IPS DF 6.9 (cell line): ENCODE measurements at regions not wholly inside any gene's neighbourhood (a gene's known extent, or its start where the extent isn't known, plus 50 kb on each side); places are given as distances from the start of the nearest gene placed in this dataset.

Source experiments
- DNase-seq: peaks from one replicate; pipeline ENCODE4 v3.0.0-alpha.2; 2013; ENCODE audit warnings: low read depth, low spot score
- H3K27ac ChIP-seq: one replicate; pipeline ENCODE4 v1.5.1; 2013; ENCODE audit warnings: low read length, control low read depth
- H3K27me3 ChIP-seq: 2 replicates; pipeline ENCODE4 v1.6.1; 2013; ENCODE audit warnings: mild to moderate bottlenecking, low read length; ENCODE audit not compliant: control insufficient read depth, insufficient read depth
- H3K36me3 ChIP-seq: 2 replicates; pipeline ENCODE4 v1.6.1; 2013; ENCODE audit warnings: low read length; ENCODE audit not compliant: control insufficient read depth, insufficient read depth
- H3K4me1 ChIP-seq: 2 replicates; pipeline ENCODE4 v1.6.1; 2013; ENCODE audit warnings: low read length; ENCODE audit not compliant: control insufficient read depth, insufficient read depth
- H3K4me3 ChIP-seq: 2 replicates; pipeline ENCODE4 v1.5.1; 2013; ENCODE audit warnings: mild to moderate bottlenecking, low read length
- H3K9me3 ChIP-seq: 2 replicates; pipeline ENCODE4 v1.6.1; 2013; ENCODE audit warnings: low read length, inconsistent platforms; ENCODE audit not compliant: control insufficient read depth, insufficient read depth
- WGBS: extraction: QIAGEN DNeasy Blood & Tissue Kit; methylation state at CpG from one replicate; pipeline ENCODE4 v1.1.7; 2013; ENCODE audit warnings: mixed read lengths, missing lambda C conversion rate; ENCODE audit not compliant: insufficient read length, insufficient coverage; 5-methylcytosine and 5-hydroxymethylcytosine counted together

DNA sequence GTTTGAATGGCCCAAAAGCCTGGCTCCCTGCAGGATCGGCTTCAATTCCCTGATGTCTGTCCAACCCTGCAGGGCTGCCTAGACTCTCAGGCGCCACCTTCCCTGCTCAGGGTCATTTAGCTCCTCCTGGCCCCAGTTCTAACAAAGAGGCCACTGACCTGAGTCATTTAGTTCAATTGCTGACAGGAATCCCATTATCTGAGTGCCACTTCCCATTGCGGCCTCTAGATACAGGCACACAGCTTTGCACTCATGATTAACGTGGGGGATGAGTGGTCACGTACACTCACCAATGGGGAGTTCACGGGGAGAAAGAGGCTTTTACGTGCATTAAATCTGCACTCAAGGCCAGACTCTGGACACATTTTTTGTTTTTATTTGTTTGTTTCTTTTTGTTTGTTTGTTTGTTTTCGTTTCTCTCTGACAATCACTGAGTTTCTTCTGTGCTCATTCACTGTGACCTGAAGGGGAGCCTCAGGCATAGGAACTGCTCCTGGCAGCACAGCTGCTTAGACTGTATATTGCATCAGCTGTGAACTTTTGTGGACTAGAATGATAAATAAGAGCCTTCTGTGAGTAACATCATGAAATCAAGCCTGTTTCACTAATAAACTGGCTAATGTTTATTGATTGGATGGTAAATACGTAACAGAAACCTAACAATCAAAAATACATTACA lies 118.9 kb upstream of the CTNNA2 start:
- Histone ChIP-seq H3K4me3 (no peak overlapping the region), H3K27ac (no peak overlapping the region), H3K36me3 (no peaks in the 10 kb centered on the region), H3K27me3 (no peaks in the 10 kb centered on the region), H3K4me1 (peaks cover 2% of the 10 kb centered on the region; the same call in 1 of the 2 replicates), H3K9me3 (no peaks in the 10 kb centered on the region)
- no peak for DNase-seq
- WGBS = no CpG with 5 or more reads among the region's 9 CpGs

DNA sequence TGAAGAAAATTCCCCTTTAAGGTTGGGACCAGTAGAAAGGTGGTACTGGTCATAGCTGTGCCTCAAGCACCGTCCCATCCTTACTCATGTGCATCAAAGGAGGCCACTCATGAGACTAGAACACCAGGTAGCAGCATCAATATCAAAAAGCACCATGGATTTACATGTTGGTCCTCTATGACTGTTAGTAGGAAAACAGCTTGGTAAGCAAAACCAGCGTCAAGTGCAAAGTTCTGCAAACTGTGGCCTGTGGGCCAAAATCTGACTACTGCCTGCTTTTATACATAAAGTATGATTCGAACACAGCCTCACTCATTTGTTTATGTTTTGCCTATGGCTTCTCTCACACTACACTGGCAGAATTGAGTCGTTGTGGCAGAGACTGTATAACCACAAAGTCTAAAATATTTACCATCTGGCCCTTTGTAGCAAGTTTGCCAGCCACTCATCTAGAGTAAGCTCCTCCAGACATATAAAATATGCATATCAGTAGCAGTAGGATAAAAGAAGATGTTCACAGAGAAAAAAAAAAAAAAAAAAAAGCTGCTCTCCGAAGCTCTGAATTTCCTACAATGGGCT lies 119.7 kb upstream of the CTNNA2 start:
- H3K27ac ChIP-seq = no peak overlapping the region

DNA sequence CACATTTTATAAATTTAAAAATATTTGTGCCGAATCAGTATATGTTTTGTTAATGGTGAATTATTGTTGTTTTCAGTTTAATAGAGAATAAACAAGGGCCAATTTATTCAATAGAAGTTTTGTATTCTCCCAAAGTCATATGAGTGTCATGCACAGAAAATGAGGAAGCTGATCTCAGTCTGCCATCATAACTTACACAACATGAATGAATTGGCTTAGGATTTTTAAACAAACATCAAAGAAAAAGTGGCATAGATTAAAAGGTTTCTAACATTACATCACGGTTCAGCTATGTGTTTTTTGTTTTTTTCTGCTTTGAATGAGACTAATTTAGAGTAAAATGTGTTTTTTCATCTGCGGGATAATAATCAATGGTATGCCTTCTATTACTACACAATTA lies 123.4 kb upstream of the CTNNA2 start:
- Histone ChIP-seq H3K9me3 (no peaks in the 10 kb centered on the region), H3K27ac (no peak overlapping the region), H3K4me3 (no peak overlapping the region), H3K4me1 (peaks cover 2% of the 10 kb centered on the region; the same call in 1 of the 2 replicates), H3K27me3 (no peaks in the 10 kb centered on the region), H3K36me3 (no peaks in the 10 kb centered on the region)
- DNase-seq = no peak
- 100% methylated on average over 1 of the region's 3 CpGs for WGBS

More for the DNA sequence above, 119.7 kb upstream of the CTNNA2 start:
- H3K9me3 ChIP-seq = no peaks in the 10 kb centered on the region
- H3K36me3 ChIP-seq = no peaks in the 10 kb centered on the region
- WGBS = no CpG with 5 or more reads among the region's 5 CpGs
- DNase-seq = no peak
- H3K4me1 ChIP-seq = peaks cover 2% of the 10 kb centered on the region; the same call in 1 of the 2 replicates
- H3K27me3 ChIP-seq = no peaks in the 10 kb centered on the region
- no peak overlapping the region for H3K4me3 ChIP-seq

DNA sequence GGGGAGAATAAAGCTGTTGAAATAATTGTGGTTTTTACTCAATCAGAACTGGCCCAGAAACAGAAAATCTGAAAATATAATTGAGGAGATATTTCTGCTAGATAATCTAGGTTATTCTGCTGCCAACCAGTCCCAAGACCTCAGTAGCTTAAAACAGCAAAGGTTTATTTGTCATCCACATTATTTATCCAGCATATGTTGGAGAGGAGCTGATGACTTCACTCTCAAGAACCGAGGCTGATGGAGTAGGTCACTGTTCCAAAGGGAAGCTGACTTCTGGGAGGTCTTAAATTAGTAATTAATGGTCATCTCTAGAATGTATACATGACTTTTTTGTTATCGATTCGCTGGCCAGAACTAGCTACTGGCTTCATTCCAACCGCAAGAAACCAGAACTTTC lies 124.8 kb upstream of the CTNNA2 start:
- no peaks in the 10 kb centered on the region for H3K36me3 ChIP-seq
- no peak for DNase-seq
- H3K4me1 ChIP-seq = no peaks in the 10 kb centered on the region
- no peak overlapping the region for H3K27ac ChIP-seq
- no CpG with 5 or more reads among the region's 4 CpGs for WGBS
- no peaks in the 10 kb centered on the region for H3K27me3 ChIP-seq
- H3K9me3 ChIP-seq = no peaks in the 10 kb centered on the region
- H3K4me3 ChIP-seq = no peak overlapping the region

DNA sequence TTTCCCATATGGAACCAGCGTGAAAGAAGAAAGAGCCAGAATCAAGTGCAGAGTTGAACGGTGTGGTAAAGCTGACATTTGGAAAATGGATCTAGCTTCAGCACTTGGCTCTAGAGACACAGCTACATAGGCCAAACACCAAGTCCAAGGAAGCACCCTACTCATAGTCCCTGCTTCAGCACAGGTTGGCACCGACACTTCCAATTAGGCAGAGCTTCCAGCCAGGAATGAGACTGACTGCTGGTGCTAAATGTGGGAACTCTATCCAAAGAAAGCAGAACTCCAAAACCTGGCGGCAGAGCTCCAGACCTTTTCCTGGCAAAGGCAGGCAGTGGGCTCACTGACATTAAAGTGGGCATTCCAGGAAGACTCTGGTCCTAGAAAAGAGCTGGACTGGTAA lies 125.4 kb upstream of the CTNNA2 start:
- Histone ChIP-seq H3K27ac (no peak overlapping the region), H3K36me3 (no peaks in the 10 kb centered on the region), H3K27me3 (no peaks in the 10 kb centered on the region), H3K4me3 (no peak overlapping the region), H3K9me3 (no peaks in the 10 kb centered on the region), H3K4me1 (no peaks in the 10 kb centered on the region)
- no CpG with 5 or more reads among the region's 4 CpGs for WGBS
- no peak for DNase-seq

DNA sequence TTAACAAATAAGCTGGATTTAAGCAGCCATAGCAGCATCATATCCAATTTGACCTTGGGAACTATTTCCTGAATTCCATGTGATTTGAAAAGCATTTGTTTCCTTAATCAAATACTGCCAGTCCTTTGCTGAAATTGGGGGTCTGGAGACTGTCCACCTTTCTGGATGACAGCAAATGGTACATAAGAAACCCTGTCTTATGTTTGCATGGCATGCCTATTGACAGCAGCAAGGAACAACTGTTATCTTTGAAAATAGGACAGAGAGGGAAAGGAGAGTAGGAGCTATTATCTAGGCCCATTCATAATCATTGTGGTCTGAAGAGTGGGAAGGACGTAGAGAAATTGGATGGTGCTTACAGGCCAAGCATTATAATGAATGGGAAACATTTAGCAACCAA lies 129.2 kb upstream of the CTNNA2 start:
- no CpG with 5 or more reads among the region's 1 CpG for WGBS
- DNase-seq = no peak
- Histone ChIP-seq H3K27ac (no peak overlapping the region), H3K27me3 (no peaks in the 10 kb centered on the region), H3K36me3 (no peaks in the 10 kb centered on the region), H3K4me1 (no peaks in the 10 kb centered on the region), H3K9me3 (no peaks in the 10 kb centered on the region), H3K4me3 (no peak overlapping the region)

DNA sequence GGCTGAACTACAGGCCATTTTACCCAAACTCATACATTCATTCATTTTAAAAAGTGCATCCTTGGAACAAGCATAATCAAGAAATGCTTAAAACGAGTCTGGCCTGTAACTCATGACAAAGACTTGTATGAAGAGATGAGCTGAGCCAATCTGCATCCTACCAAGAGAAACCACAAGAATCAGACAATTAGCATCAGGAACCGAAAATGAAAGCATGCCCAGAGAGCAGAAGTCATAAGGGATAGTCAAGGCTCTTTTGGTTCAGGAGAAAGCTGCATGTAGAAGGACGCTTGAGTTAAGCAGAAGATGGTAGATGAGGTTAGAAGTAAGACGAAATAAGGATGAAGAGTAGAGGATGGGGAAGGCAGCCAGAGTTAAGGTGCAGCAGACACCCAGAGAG lies 137.0 kb upstream of the CTNNA2 start:
- H3K4me1 ChIP-seq = no peaks in the 10 kb centered on the region
- 100% methylated on average over 2 of the region's 4 CpGs for WGBS
- H3K36me3 ChIP-seq = no peaks in the 10 kb centered on the region
- no peaks in the 10 kb centered on the region for H3K27me3 ChIP-seq
- H3K27ac ChIP-seq = no peak overlapping the region
- H3K4me3 ChIP-seq = no peak overlapping the region
- no peak for DNase-seq
- H3K9me3 ChIP-seq = no peaks in the 10 kb centered on the region

DNA sequence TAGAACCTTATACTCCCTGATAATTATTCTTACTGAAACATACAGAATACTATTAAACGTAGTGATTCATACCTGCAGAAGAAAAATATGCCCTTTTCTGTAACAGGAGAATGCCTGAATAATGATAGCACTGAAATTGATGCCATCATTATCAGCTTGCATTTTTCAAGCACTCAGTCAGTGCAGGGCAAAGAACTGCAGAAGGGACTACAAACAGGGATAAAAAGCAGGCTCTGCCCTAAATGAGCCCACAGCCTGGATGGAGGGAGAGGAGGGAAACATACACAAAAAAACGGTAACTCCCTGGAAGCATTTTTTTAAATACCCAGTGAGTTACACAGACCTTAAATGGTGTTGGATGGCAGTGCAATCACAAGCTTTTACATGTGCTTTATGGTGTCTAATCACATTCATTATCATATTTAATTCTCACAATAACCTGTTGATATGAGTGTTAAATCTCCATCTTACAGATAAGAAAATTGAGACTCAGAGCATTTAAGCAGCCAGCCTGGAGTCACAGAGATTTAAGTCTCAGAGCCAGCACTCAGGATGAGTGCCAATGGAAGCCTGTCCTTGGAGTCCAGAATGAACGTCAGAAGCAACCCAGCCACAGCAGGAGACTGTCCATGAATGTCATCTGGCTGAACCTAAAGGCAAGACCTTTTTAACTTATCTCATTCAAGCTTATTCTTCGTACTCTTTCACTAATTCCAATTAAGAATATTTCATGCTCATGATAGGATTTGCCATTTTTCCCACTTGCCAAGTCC lies 139.3 kb upstream of the CTNNA2 start:
- Histone ChIP-seq H3K4me1 (no peaks in the 10 kb centered on the region), H3K36me3 (no peaks in the 10 kb centered on the region), H3K9me3 (no peaks in the 10 kb centered on the region), H3K27ac (no peak overlapping the region), H3K4me3 (no peak overlapping the region), H3K27me3 (no peaks in the 10 kb centered on the region)
- no CpG with 5 or more reads among the region's 4 CpGs for WGBS
- no peak for DNase-seq

DNA sequence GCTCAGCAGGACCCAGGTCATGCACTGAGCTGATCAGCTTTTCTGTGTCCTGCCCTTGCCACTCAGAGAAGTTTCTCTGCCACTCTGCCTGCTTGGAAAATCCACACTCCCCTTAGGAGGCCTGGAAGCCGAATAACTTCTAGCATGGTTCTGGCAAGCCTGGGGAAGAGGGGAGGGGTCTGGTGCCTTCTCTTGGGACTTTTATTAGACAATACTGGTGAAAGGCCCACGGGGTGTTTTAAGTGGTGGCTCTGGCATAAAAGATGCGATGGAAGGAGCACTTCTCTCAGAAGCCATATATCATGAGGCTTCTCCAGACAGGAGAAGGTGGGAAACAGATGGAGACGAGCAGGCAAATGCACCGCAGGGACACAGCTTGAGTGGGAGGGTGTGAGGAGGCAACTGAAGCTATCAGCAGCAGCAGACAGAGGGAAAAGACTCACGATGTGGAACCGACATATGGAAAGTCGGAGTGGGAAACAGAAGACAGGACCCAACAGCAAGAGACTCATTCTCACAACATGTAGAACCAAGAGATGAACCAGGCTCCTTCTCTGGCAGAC lies 141.8 kb upstream of the CTNNA2 start:
- Histone ChIP-seq H3K4me3 (no peak overlapping the region), H3K9me3 (no peaks in the 10 kb centered on the region), H3K27me3 (no peaks in the 10 kb centered on the region), H3K36me3 (no peaks in the 10 kb centered on the region), H3K4me1 (no peaks in the 10 kb centered on the region), H3K27ac (no peak overlapping the region)
- no peak for DNase-seq
- WGBS = no CpG with 5 or more reads among the region's 8 CpGs

DNA sequence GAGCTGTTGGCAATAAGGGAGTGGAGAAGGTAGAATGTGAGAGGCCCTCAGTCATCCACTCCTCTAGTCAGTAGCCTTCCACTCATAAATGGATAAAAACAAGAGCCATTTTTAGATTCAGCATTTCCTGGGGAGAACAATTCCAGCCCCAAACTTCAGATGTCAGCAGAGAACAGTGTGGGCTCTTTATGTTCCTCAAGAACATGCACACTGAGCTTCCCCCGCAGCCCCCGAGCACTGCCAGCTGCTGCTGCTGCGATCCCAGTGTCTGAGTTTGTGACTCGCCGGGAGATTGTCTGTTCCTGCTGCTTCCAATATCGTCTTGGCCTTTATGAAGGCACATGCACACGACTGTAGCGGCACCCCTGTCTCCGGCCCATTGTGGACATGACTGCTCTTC lies 143.7 kb upstream of the CTNNA2 start:
- H3K36me3 ChIP-seq = no peaks in the 10 kb centered on the region
- no peak overlapping the region for H3K27ac ChIP-seq
- no peaks in the 10 kb centered on the region for H3K4me1 ChIP-seq
- no peak for DNase-seq
- H3K27me3 ChIP-seq = no peaks in the 10 kb centered on the region
- H3K4me3 ChIP-seq = no peak overlapping the region
- no peaks in the 10 kb centered on the region for H3K9me3 ChIP-seq
- WGBS = no CpG with 5 or more reads among the region's 9 CpGs
